Neural progenitor cell (in vitro differentiated cells): ENCODE measurements at regions not wholly inside any gene's neighbourhood (a gene's known extent, or its start where the extent isn't known, plus 50 kb on each side); places are given as distances from the start of the nearest gene placed in this dataset.
A peak's percentile ranks its signal among the peaks of the same experiment; 100 is the strongest.

Experiments used
- DNase-seq: peaks from one replicate; pipeline ENCODE4 v3.0.0-alpha.2; 2016; ENCODE audit warnings: low spot score
- H2AFZ ChIP-seq: fragments of 200-600 bp; sonication (generic); replicated peaks from 2 replicates; pipeline ENCODE4 v1.6.1; 2016; ENCODE audit warnings: antibody characterized with exemption
- H3F3A ChIP-seq: fragments of 200-600 bp; sonication (generic); 2 replicates; pipeline ENCODE4 v1.6.1; 2016; ENCODE audit warnings: antibody characterized with exemption, low read depth
- H3K27ac ChIP-seq: fragments of 200-600 bp; sonication (generic); 2 replicates; pipeline ENCODE4 v1.5.1; 2016; ENCODE audit warnings: mild to moderate bottlenecking
- H3K27me3 ChIP-seq: fragments of 200-600 bp; sonication (generic); 2 replicates; pipeline ENCODE4 v1.6.1; 2016; ENCODE audit warnings: mild to moderate bottlenecking, moderate library complexity
- H3K36me3 ChIP-seq: fragments of 200-600 bp; sonication (generic); 2 replicates; pipeline ENCODE4 v1.5.1; 2016
- H3K4me1 ChIP-seq: fragments of 200-600 bp; sonication (generic); 2 replicates; pipeline ENCODE4 v1.6.1; 2016; ENCODE audit warnings: mixed run types
- H3K4me2 ChIP-seq: fragments of 200-600 bp; sonication (generic); 2 replicates; pipeline ENCODE4 v1.6.1; 2016
- H3K4me3 ChIP-seq: fragments of 200-600 bp; sonication (generic); 2 replicates; pipeline ENCODE4 v1.5.1; 2016
- H3K79me2 ChIP-seq: fragments of 200-600 bp; sonication (generic); 2 replicates; pipeline ENCODE4 v1.6.1; 2016; ENCODE audit warnings: low read depth
- H3K9ac ChIP-seq: fragments of 200-600 bp; sonication (generic); 2 replicates; pipeline ENCODE4 v1.6.1; 2016
- H3K9me3 ChIP-seq: fragments of 200-600 bp; sonication (generic); 2 replicates; pipeline ENCODE4 v1.5.1; 2016; ENCODE audit warnings: low read depth
- H4K20me1 ChIP-seq: fragments of 200-600 bp; sonication (generic); 2 replicates; pipeline ENCODE4 v1.6.1; 2016; ENCODE audit warnings: low read depth
- H3K27ac Mint-ChIP-seq: 3 replicates; pipeline ENCODE4 v1.8.0; 2021; ENCODE audit warnings: mixed read lengths
- H3K27me3 Mint-ChIP-seq: 2 replicates; pipeline ENCODE4 v1.8.0; 2022; ENCODE audit warnings: low read depth, mild to moderate bottlenecking, inconsistent platforms, moderate library complexity, mixed read lengths; ENCODE audit not compliant: insufficient read depth
- H3K36me3 Mint-ChIP-seq: 3 replicates; pipeline ENCODE4 v1.8.0; 2021; ENCODE audit warnings: mixed read lengths
- H3K4me1 Mint-ChIP-seq: 3 replicates; pipeline ENCODE4 v1.8.0; 2021; ENCODE audit warnings: mixed read lengths
- H3K4me3 Mint-ChIP-seq: 3 replicates; pipeline ENCODE4 v1.8.0; 2021; ENCODE audit warnings: mild to moderate bottlenecking, moderate library complexity, mixed read lengths
- H3K9me3 Mint-ChIP-seq: 3 replicates; pipeline ENCODE4 v1.8.0; 2020; ENCODE audit warnings: mixed read lengths
- CTCF ChIP-seq: fragments of 200-600 bp; sonication (generic); IDR thresholded peaks from 2 replicates; pipeline ENCODE4 v1.5.1; 2017; ENCODE audit warnings: antibody characterized with exemption, mild to moderate bottlenecking
- EZH2 ChIP-seq: fragments of 200-600 bp; sonication (generic); IDR thresholded peaks from 2 replicates; pipeline ENCODE4 v1.6.1; 2017; ENCODE audit warnings: antibody characterized with exemption, mild to moderate bottlenecking, moderate library complexity
- EZH2phosphoT487 ChIP-seq: fragments of 200-600 bp; sonication (generic); IDR thresholded peaks from 2 replicates; pipeline ENCODE4 v1.6.1; 2017; ENCODE audit warnings: antibody characterized with exemption

GRCh38 chr7:1321411-1322239 lies 89.0 kb downstream of the UNCX start:
- Mint-ChIP-seq H3K27me3 (peaks cover 6% of the 10 kb centered on the region), H3K4me3 (no peak overlapping the region), H3K36me3 (no peaks in the 10 kb centered on the region), H3K27ac (peak overlapping the region; percentile 42), H3K4me1 (peaks cover 10% of the 10 kb centered on the region), H3K9me3 (no peaks in the 10 kb centered on the region)
- Histone ChIP-seq H4K20me1 (no peaks in the 10 kb centered on the region), H3K36me3 (no peaks in the 10 kb centered on the region), H2AFZ (peak overlapping the region; percentile 42), H3K4me3 (no peak overlapping the region), H3K4me1 (peaks cover 16% of the 10 kb centered on the region), H3K9me3 (no peaks in the 10 kb centered on the region), H3F3A (peaks cover 4% of the 10 kb centered on the region), H3K9ac (no peak overlapping the region), H3K27me3 (no peaks in the 10 kb centered on the region), H3K4me2 (no peak overlapping the region), H3K27ac (no peak overlapping the region), H3K79me2 (no peaks in the 10 kb centered on the region)
- DNase-seq, result no peak
- TF ChIP-seq EZH2phosphoT487 (no peak), CTCF (no peak), EZH2 (no peak)

GRCh38 chr7:1322240-1323110 lies 89.8 kb downstream of the UNCX start:
- no peak for DNase-seq
- no peak overlapping the region for H3K4me3 ChIP-seq
- H3K36me3 Mint-ChIP-seq, result no peaks in the 10 kb centered on the region
- no peak overlapping the region for H3K27ac Mint-ChIP-seq
- H3K9me3 ChIP-seq, result no peaks in the 10 kb centered on the region
- H3K27ac ChIP-seq, result no peak overlapping the region
- H3K79me2 ChIP-seq, result no peaks in the 10 kb centered on the region
- H4K20me1 ChIP-seq, result no peaks in the 10 kb centered on the region
- H3K4me1 Mint-ChIP-seq, result peaks cover 10% of the 10 kb centered on the region
- no peak overlapping the region for H3K4me2 ChIP-seq
- no peaks in the 10 kb centered on the region for H3K9me3 Mint-ChIP-seq
- no peak for TF ChIP-seq CTCF
- no peak for TF ChIP-seq EZH2
- no peak for TF ChIP-seq EZH2phosphoT487
- no peak overlapping the region for H3K4me3 Mint-ChIP-seq
- H3K27me3 ChIP-seq, result no peaks in the 10 kb centered on the region
- H3K27me3 Mint-ChIP-seq, result peaks cover 6% of the 10 kb centered on the region
- no peaks in the 10 kb centered on the region for H3K36me3 ChIP-seq
- peaks cover 16% of the 10 kb centered on the region for H3K4me1 ChIP-seq
- no peak overlapping the region for H3K9ac ChIP-seq
- H2AFZ ChIP-seq, result no peak overlapping the region
- H3F3A ChIP-seq, result peaks cover 4% of the 10 kb centered on the region

- TF ChIP-seq EZH2 (no peak), CTCF (no peak), EZH2phosphoT487 (no peak)
- Histone ChIP-seq H3K27me3 (no peaks in the 10 kb centered on the region), H3K4me1 (peaks cover 16% of the 10 kb centered on the region), H3K9me3 (no peaks in the 10 kb centered on the region), H3K9ac (no peak overlapping the region), H3K79me2 (no peaks in the 10 kb centered on the region), H3K4me3 (no peak overlapping the region), H2AFZ (no peak overlapping the region), H3K4me2 (no peak overlapping the region), H3F3A (peaks cover 4% of the 10 kb centered on the region), H4K20me1 (no peaks in the 10 kb centered on the region), H3K27ac (peak overlapping the region; percentile 67), H3K36me3 (no peaks in the 10 kb centered on the region)
- Mint-ChIP-seq H3K36me3 (no peaks in the 10 kb centered on the region), H3K27me3 (peaks cover 6% of the 10 kb centered on the region), H3K4me1 (peaks cover 10% of the 10 kb centered on the region), H3K9me3 (no peaks in the 10 kb centered on the region), H3K4me3 (no peak overlapping the region), H3K27ac (peak overlapping the region; percentile 88)
- peak; percentile 47 for DNase-seq
Observed at GRCh38 chr7:1323178-1324027, 90.7 kb downstream of the UNCX start.
